ENCODE measurements at regions not wholly inside any gene's neighbourhood (a gene's known extent, or its start where the extent isn't known, plus 50 kb on each side); places are given as distances from the start of the nearest gene placed in this dataset.

DNA sequence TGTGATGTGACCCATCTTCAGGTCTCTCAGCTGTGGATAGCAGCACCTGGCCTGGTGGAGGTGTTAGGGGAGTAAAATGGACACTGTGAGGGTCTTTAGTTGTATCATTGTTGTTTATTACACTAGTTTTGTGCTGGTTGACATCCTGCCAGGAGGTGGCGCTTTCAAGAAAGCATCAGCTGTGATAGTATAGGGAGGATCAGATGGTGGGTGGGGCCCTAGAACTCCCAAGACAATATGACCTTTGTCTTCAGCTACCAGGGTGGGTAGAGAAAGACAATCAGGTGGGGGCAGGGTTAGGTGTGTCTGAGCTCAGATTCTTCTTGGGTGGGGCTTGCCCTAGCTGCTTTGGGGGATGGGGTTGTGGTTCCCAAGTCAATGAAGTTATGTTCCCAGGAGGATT is 162.8 kb downstream of the PPP1R2C start:
- no peaks in the 10 kb centered on the region for H3K4me1 ChIP-seq (replicated peaks)
- H3K36me3 ChIP-seq = no peaks in the 10 kb centered on the region
- WGBS = 78% methylated on average over 1 of the region's 1 CpG
- no peak for DNase-seq (ENCODE audit: low spot score)
- H3K27me3 ChIP-seq (replicated peaks; ENCODE audit: insufficient read depth) = no peaks in the 10 kb centered on the region
- H3K9me3 ChIP-seq = no peaks in the 10 kb centered on the region
- intact Hi-C loops (cut with DNase I) = no loop called here
- TF ChIP-seq, protein P1, sequence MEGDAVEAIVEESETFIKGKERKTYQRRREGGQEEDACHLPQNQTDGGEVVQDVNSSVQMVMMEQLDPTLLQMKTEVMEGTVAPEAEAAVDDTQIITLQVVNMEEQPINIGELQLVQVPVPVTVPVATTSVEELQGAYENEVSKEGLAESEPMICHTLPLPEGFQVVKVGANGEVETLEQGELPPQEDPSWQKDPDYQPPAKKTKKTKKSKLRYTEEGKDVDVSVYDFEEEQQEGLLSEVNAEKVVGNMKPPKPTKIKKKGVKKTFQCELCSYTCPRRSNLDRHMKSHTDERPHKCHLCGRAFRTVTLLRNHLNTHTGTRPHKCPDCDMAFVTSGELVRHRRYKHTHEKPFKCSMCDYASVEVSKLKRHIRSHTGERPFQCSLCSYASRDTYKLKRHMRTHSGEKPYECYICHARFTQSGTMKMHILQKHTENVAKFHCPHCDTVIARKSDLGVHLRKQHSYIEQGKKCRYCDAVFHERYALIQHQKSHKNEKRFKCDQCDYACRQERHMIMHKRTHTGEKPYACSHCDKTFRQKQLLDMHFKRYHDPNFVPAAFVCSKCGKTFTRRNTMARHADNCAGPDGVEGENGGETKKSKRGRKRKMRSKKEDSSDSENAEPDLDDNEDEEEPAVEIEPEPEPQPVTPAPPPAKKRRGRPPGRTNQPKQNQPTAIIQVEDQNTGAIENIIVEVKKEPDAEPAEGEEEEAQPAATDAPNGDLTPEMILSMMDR (IDR thresholded peaks at IDR 0.05) = no peak
- no peak for TF ChIP-seq POLR2A (IDR thresholded peaks at IDR 0.05)
- TF ChIP-seq POLR2AphosphoS5 (IDR thresholded peaks at IDR 0.05) = no peak
- H3K27ac ChIP-seq = no peak overlapping the region
- no peak overlapping the region for H3K4me3 ChIP-seq

DNA sequence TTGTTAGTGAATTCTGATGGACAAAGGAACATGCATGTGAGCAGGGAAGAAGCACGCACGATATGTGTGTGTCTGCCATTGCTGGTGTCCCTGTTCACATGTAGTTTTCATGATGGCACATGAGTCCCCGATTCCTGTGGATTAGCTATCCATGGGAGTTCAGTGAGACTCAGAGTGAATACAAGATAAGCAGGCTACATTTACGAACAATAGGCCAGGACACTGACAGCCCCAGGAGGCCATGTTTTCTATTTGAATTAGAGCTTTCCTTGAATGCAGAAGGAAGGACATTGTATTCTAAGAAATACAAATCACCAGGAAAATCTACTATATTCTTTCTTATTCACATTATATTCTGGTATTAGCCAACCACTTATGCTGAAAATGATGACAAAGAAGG is 171.4 kb downstream of the PPP1R2C start:
- intact Hi-C loops (cut with DNase I) = no loop called here
- DNase-seq (ENCODE audit: low spot score) = no peak
- no peaks in the 10 kb centered on the region for H3K9me3 ChIP-seq
- H3K4me1 ChIP-seq (replicated peaks) = no peaks in the 10 kb centered on the region
- H3K4me3 ChIP-seq = no peak overlapping the region
- WGBS = 100% methylated on average over 4 of the region's 4 CpGs
- H3K36me3 ChIP-seq = no peaks in the 10 kb centered on the region
- H3K27ac ChIP-seq = no peak overlapping the region
- TF ChIP-seq, protein P1 (IDR thresholded peaks at IDR 0.05) = no peak
- TF ChIP-seq POLR2AphosphoS5 (IDR thresholded peaks at IDR 0.05) (no peak), POLR2A (IDR thresholded peaks at IDR 0.05) (no peak)
- H3K27me3 ChIP-seq (replicated peaks; ENCODE audit: insufficient read depth) = no peaks in the 10 kb centered on the region

DNA sequence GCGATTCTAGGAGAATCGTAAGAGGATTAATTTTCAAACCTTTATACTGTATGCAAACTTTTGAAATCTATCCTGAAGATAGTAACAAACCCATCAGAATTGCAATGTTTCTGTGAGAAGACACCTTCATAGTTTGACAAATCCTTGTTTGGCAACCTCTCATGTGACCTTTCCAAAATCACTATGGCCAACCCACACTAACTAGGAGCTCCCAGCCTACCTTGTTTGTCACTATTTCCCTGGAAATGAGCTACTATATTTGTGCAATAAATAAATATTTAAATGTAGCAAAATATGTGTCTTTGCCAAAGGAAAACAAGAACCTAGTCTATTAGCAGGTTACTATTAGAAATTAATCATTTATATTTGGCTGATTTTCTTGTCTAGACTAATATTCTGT is 173.7 kb downstream of the PPP1R2C start:
- Histone ChIP-seq H3K4me3 (no peak overlapping the region), H3K36me3 (no peaks in the 10 kb centered on the region), H3K4me1 (replicated peaks) (no peaks in the 10 kb centered on the region), H3K9me3 (no peaks in the 10 kb centered on the region), H3K27me3 (replicated peaks; ENCODE audit: insufficient read depth) (no peaks in the 10 kb centered on the region), H3K27ac (no peak overlapping the region)
- TF ChIP-seq, protein P1 (IDR thresholded peaks at IDR 0.05) = no peak
- TF ChIP-seq POLR2A (IDR thresholded peaks at IDR 0.05) (no peak), POLR2AphosphoS5 (IDR thresholded peaks at IDR 0.05) (no peak)
- DNase-seq (ENCODE audit: low spot score) = no peak
- intact Hi-C loops (cut with DNase I) = no loop called here
- WGBS = 98% methylated on average over 2 of the region's 2 CpGs

DNA sequence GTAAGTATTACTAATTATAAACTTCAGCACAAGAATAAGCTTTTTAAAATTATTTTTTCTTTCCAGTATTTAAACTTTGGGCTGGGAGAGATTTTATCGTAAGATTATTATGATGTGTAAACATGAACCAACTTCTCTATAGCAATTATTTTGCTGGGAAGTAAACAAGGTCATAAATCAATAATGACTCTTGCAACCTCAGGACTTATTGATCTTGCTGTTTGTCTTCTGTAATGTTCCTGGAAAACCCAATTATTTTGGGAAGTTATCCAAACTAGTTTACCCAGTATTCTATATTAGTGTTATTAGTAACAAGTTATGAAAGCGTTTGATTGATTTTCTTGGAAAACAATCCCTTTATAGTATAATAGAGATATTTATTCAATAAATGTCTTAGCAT is 174.9 kb downstream of the PPP1R2C start:
- no peaks in the 10 kb centered on the region for H3K27me3 ChIP-seq (replicated peaks; ENCODE audit: insufficient read depth)
- intact Hi-C loops (cut with DNase I) = no loop called here
- WGBS = 83% methylated on average over 2 of the region's 2 CpGs
- H3K27ac ChIP-seq = no peak overlapping the region
- no peak for DNase-seq (ENCODE audit: low spot score)
- H3K4me1 ChIP-seq (replicated peaks) = no peaks in the 10 kb centered on the region
- TF ChIP-seq POLR2AphosphoS5 (IDR thresholded peaks at IDR 0.05) (no peak), POLR2A (IDR thresholded peaks at IDR 0.05) (no peak)
- TF ChIP-seq, protein P1 (IDR thresholded peaks at IDR 0.05) = no peak
- no peak overlapping the region for H3K4me3 ChIP-seq
- no peaks in the 10 kb centered on the region for H3K9me3 ChIP-seq
- H3K36me3 ChIP-seq = no peaks in the 10 kb centered on the region

DNA sequence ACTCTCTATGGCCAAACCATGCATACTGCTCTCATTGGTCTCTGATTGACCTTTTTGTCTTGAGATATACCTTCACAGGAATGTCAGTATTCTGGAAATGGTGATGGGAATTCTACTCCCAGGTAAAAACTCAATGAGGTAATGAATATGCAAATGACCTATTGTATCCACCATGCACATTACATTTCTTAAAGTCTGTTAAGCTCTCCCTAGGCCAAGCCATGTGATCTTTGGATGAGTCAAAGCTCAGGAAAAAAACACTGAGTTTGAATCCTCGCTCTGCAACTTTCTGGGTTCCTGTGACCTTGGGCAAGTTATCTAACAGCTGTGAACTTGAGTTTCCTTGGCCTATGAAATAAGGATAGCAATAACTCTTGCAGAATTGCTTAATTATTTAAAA is 175.4 kb downstream of the PPP1R2C start:
- DNase-seq (ENCODE audit: low spot score) = no peak
- H3K4me3 ChIP-seq = no peak overlapping the region
- TF ChIP-seq, protein P1 (IDR thresholded peaks at IDR 0.05) = no peak
- 94% methylated on average over 1 of the region's 1 CpG for WGBS
- no peaks in the 10 kb centered on the region for H3K9me3 ChIP-seq
- no peak overlapping the region for H3K27ac ChIP-seq
- intact Hi-C loops (cut with DNase I) = no loop called here
- H3K27me3 ChIP-seq (replicated peaks; ENCODE audit: insufficient read depth) = no peaks in the 10 kb centered on the region
- no peaks in the 10 kb centered on the region for H3K36me3 ChIP-seq
- H3K4me1 ChIP-seq (replicated peaks) = no peaks in the 10 kb centered on the region
